H1 (cell line): ENCODE measurements at regions not wholly inside any gene's neighbourhood (a gene's known extent, or its start where the extent isn't known, plus 50 kb on each side); places are given as distances from the start of the nearest gene placed in this dataset.

Source experiments
- CTCF ChIA-PET: fragments of 300-600 bp; sonication (Branson Sonifier 250); formaldehyde crosslinking; loops from one replicate; lab custom pipeline; 2021; ENCODE audit not compliant: partially characterized antibody; lab: Charles Lee
- POLR2A ChIA-PET: fragments of 300-600 bp; sonication (Branson Sonifier 250); formaldehyde crosslinking; loops from one replicate; lab custom pipeline; 2021; ENCODE audit warnings: inconsistent platforms; ENCODE audit not compliant: partially characterized antibody; lab: Charles Lee
- DNase-seq, 2 experiments: peaks; one replicate each; pipeline versions ENCODE4 v3.0.0 to v3.0.0-alpha.2; 2010 to 2022; ENCODE audit warnings: low spot score in 2 of 2, low read depth in 1 of 2, mixed read lengths in 1 of 2
- FAIRE-seq: peaks from 2 replicates; lab custom pipeline; 2011; peaks lifted over from hg19 to GRCh38; lab: Jason Lieb, UNC
- H2AFZ ChIP-seq: 2 replicates; pipeline ENCODE4 v1.8.1; 2012; ENCODE audit warnings: low read length, inconsistent platforms
- H2AK5ac ChIP-seq: 2 replicates; pipeline ENCODE4 v1.6.1; 2013; ENCODE audit warnings: low read depth, low read length
- H2BK120ac ChIP-seq: replicated peaks from 2 replicates; pipeline ENCODE3; 2013; ENCODE audit warnings: low read depth, low read length, inconsistent platforms
- H2BK12ac ChIP-seq: 2 replicates; pipeline ENCODE4 v1.6.1; 2013; ENCODE audit warnings: low read depth, low read length
- H2BK15ac ChIP-seq: 2 replicates; pipeline ENCODE4 v1.6.1; 2013; ENCODE audit warnings: low read length
- H2BK20ac ChIP-seq: 2 replicates; pipeline ENCODE4 v1.6.1; 2013; ENCODE audit warnings: low read length
- H2BK5ac ChIP-seq: 2 replicates; pipeline ENCODE4 v1.6.1; 2013; ENCODE audit warnings: low read depth, low read length
- H3K14ac ChIP-seq: 2 replicates; pipeline ENCODE4 v1.6.1; 2013; ENCODE audit warnings: inconsistent platforms; ENCODE audit not compliant: insufficient read length
- H3K18ac ChIP-seq: 2 replicates; pipeline ENCODE4 v1.6.1; 2013; ENCODE audit warnings: low read length; ENCODE audit errors: extremely low read depth
- H3K23ac ChIP-seq: 2 replicates; pipeline ENCODE4 v1.6.1; 2013; ENCODE audit warnings: inconsistent platforms; ENCODE audit not compliant: insufficient read length
- H3K23me2 ChIP-seq: 2 replicates; pipeline ENCODE4 v1.6.1; 2013; ENCODE audit warnings: low read depth, low read length
- H3K27ac ChIP-seq: 2 replicates; pipeline ENCODE4 v1.6.1; 2011; ENCODE audit warnings: low read depth, low read length, inconsistent platforms
- H3K27me3 ChIP-seq, 4 experiments: replicated peaks in 1 of 4; 1 replicate in 1 of 4; 2 replicates in 3 of 4; pipeline versions ENCODE4 v1.6.1 to v1.8.1; 2011 to 2013; ENCODE audit warnings: low read length in 3 of 4, mild to moderate bottlenecking in 3 of 4, inconsistent platforms in 2 of 4, mixed read lengths in 2 of 4, moderate library complexity in 1 of 4; ENCODE audit not compliant: control insufficient read depth in 3 of 4, insufficient read depth in 3 of 4; ENCODE audit errors: extremely low read depth in 1 of 4
- H3K36me3 ChIP-seq, 4 experiments: 2 replicates each; pipeline versions ENCODE4 v1.6.1 to v1.8.1; 2011 to 2013; ENCODE audit warnings: mild to moderate bottlenecking in 4 of 4, low read length in 3 of 4, moderate library complexity in 2 of 4, control low read depth in 1 of 4, inconsistent platforms in 1 of 4; ENCODE audit not compliant: insufficient read depth in 4 of 4, control insufficient read depth in 2 of 4
- H3K4ac ChIP-seq: replicated peaks from 2 replicates; pipeline ENCODE3; 2013; ENCODE audit warnings: low read length, low read depth, mixed read lengths, inconsistent platforms; ENCODE audit not compliant: insufficient read length
- H3K4me1 ChIP-seq, 4 experiments: replicated peaks in 1 of 4; 1 replicate in 1 of 4; 2 replicates in 3 of 4; pipeline versions ENCODE4 v1.6.1 to v1.8.1; 2011 to 2013; ENCODE audit warnings: low read length in 3 of 4, inconsistent platforms in 2 of 4, mixed read lengths in 1 of 4; ENCODE audit not compliant: insufficient read depth in 4 of 4, control insufficient read depth in 3 of 4
- H3K4me2 ChIP-seq, 2 experiments: 2 replicates each; pipeline versions ENCODE4 v1.6.1 to v1.8.1; 2011 to 2013; ENCODE audit warnings: low read depth in 2 of 2, low read length in 2 of 2, control low read depth in 1 of 2, inconsistent platforms in 1 of 2, mild to moderate bottlenecking in 1 of 2; ENCODE audit not compliant: insufficient read depth in 1 of 2
- H3K4me3 ChIP-seq, 4 experiments: fragments of 200-600, 300-600 bp in 1 of 4; sonication (generic), shearing (Covaris generic), sonication (Bioruptor Twin) in 1 of 4; 2 replicates each; pipeline versions ENCODE4 v1.5.1 to v1.8.1; 2011 to 2016; ENCODE audit warnings: low read length in 4 of 4, low read depth in 3 of 4, control low read depth in 2 of 4, inconsistent platforms in 2 of 4, mild to moderate bottlenecking in 2 of 4, mixed read lengths in 1 of 4, moderate library complexity in 1 of 4; ENCODE audit not compliant: insufficient read depth in 2 of 4; ENCODE audit errors: extremely low read depth in 1 of 4
- H3K56ac ChIP-seq: replicated peaks from 2 replicates; pipeline ENCODE3; 2013; ENCODE audit warnings: low read depth, mild to moderate bottlenecking, mixed read lengths, low read length, inconsistent platforms; ENCODE audit not compliant: insufficient read length
- H3K79me1 ChIP-seq: 2 replicates; pipeline ENCODE4 v1.6.1; 2013; ENCODE audit warnings: low read depth, low read length, control low read depth
- H3K79me2 ChIP-seq, 2 experiments: 2 replicates each; pipeline versions ENCODE4 v1.6.1 to v1.8.1; 2012 to 2013; ENCODE audit warnings: low read length in 2 of 2, mild to moderate bottlenecking in 2 of 2, inconsistent platforms in 1 of 2; ENCODE audit not compliant: insufficient read depth in 2 of 2, control insufficient read depth in 1 of 2
- H3K9ac ChIP-seq, 4 experiments: replicated peaks in 1 of 4; 1 replicate in 1 of 4; 2 replicates in 3 of 4; pipeline versions ENCODE4 v1.6.1 to v1.8.1; 2011 to 2013; ENCODE audit warnings: low read depth in 3 of 4, low read length in 3 of 4, control low read depth in 2 of 4, mild to moderate bottlenecking in 2 of 4, moderate library complexity in 2 of 4, inconsistent platforms in 1 of 4; ENCODE audit errors: extremely low read depth in 1 of 4
- H3K9me3 ChIP-seq, 2 experiments: 2 replicates each; pipeline versions ENCODE4 v1.6.1 to v1.8.1; 2012 to 2013; ENCODE audit warnings: mild to moderate bottlenecking in 2 of 2, moderate library complexity in 2 of 2, control low read depth in 1 of 2, inconsistent platforms in 1 of 2, low read depth in 1 of 2, low read length in 1 of 2, mixed read lengths in 1 of 2; ENCODE audit not compliant: insufficient read depth in 2 of 2
- H4K20me1 ChIP-seq, 2 experiments: replicated peaks in 1 of 2; 2 replicates each; pipeline versions ENCODE3 to v1.8.1; 2011 to 2013; ENCODE audit warnings: inconsistent platforms in 2 of 2, low read length in 2 of 2, mild to moderate bottlenecking in 1 of 2; ENCODE audit not compliant: insufficient read depth in 2 of 2, control insufficient read depth in 1 of 2
- H4K5ac ChIP-seq: 2 replicates; pipeline ENCODE4 v1.6.1; 2013; ENCODE audit warnings: low read length, low read depth, mixed read lengths, inconsistent platforms; ENCODE audit not compliant: insufficient read length
- H4K8ac ChIP-seq: 2 replicates; pipeline ENCODE4 v1.8.0; 2013; ENCODE audit warnings: mild to moderate bottlenecking, moderate library complexity, low read length, inconsistent platforms; ENCODE audit not compliant: insufficient read depth; ENCODE audit errors: extremely low read depth
- H4K91ac ChIP-seq: replicated peaks from 2 replicates; pipeline ENCODE3; 2013; ENCODE audit warnings: low read length, mixed read lengths, inconsistent platforms; ENCODE audit not compliant: insufficient read length
- CHD2 ChIP-seq: IDR thresholded peaks from 2 replicates; pipeline ENCODE4 v1.6.1; 2012; ENCODE audit warnings: low read length, improper control_type of control experiment
- KDM4A ChIP-seq: IDR thresholded peaks from one replicate; pipeline ENCODE4 v1.7.1; 2012; ENCODE audit warnings: low read depth, mild to moderate bottlenecking, moderate library complexity, low read length, inconsistent platforms; ENCODE audit not compliant: severe bottlenecking
- KDM5A ChIP-seq: fragments of 200-600 bp; IDR thresholded peaks from 2 replicates; pipeline ENCODE4 v1.7.1; 2012; ENCODE audit warnings: mild to moderate bottlenecking, low read length, inconsistent platforms, mixed read lengths
- SIRT6 ChIP-seq: IDR thresholded peaks from one replicate; pipeline ENCODE4 v1.7.1; 2012; ENCODE audit warnings: low read length, inconsistent platforms
- SP2 ChIP-seq: IDR thresholded peaks from 2 replicates; pipeline ENCODE4 v1.6.1; 2012; ENCODE audit warnings: mild to moderate bottlenecking, low read length, inconsistent platforms
- TAF7 ChIP-seq: optimal IDR thresholded peaks from 2 replicates; pipeline ENCODE3; 2011; ENCODE audit warnings: low read depth, mild to moderate bottlenecking, inconsistent platforms, low read length, moderate library complexity, borderline replicate concordance
- WGBS, 2 experiments: shearing (Covaris generic) in 1 of 2; methylation state at CpG; one replicate each; pipeline versions ENCODE4 v1.1.6 to v1.1.7; 2013 to 2015; ENCODE audit warnings: low lambda C conversion rate in 2 of 2, mixed read lengths in 2 of 2, inconsistent platforms in 1 of 2, low coverage in 1 of 2, missing lambda C conversion rate in 1 of 2; ENCODE audit not compliant: insufficient replicate concordance in 2 of 2, insufficient coverage in 1 of 2, insufficient read length in 1 of 2; ENCODE audit errors: extremely low coverage in 1 of 2, missing lambda C conversion rate in 1 of 2; 5-methylcytosine and 5-hydroxymethylcytosine counted together

DNA sequence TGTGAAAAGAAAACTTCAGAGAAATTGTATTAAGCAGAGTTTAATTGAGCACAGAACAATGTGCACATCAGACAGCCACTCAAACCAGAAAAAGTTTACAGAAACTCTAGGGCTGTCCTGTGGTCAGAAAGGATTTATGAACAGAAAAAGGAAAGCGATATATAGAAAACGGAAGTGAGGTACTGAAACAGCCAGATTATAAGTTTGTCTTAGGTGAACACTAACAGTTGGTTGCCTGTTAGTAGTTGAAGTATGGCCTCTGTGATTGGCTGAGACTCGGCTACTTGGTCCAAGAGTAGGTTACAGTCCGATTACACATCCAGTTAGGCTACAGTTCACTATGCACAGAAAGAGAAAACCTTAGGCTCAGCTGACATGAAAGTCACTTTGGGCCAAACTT lies 1232.5 kb upstream of the RAG2 start:
- no peaks in the 10 kb centered on the region for H3K23me2 ChIP-seq

More for the DNA sequence above, 1232.5 kb upstream of the RAG2 start:
- Histone ChIP-seq H4K5ac (no peak overlapping the region), H3K4me1 (no peaks in the 10 kb centered on the region), H2AFZ (no peak overlapping the region), H3K36me3 (no peaks in the 10 kb centered on the region), H3K27ac (no peak overlapping the region), H3K23ac (no peak overlapping the region), H3K9me3 (no peaks in the 10 kb centered on the region), H3K4ac (no peak overlapping the region), H3K14ac (no peak overlapping the region), H2AK5ac (no peak overlapping the region), H3K9ac (no peak overlapping the region), H3K18ac (no peak overlapping the region), H3K27me3 (no peaks in the 10 kb centered on the region), H2BK20ac (no peak overlapping the region), H4K8ac (no peak overlapping the region), H4K91ac (no peak overlapping the region), H2BK12ac (no peak overlapping the region), H3K79me2 (no peaks in the 10 kb centered on the region), H3K4me3 (no peak overlapping the region), H2BK120ac (no peak overlapping the region), H3K56ac (no peak overlapping the region), H3K4me2 (no peak overlapping the region), H2BK15ac (no peak overlapping the region), H3K79me1 (no peaks in the 10 kb centered on the region), H4K20me1 (no peaks in the 10 kb centered on the region), H2BK5ac (no peak overlapping the region)
- CTCF ChIA-PET: no interaction called here
- FAIRE-seq (no peak), DNase-seq (no peak)
- TF ChIP-seq SP2 (no peak), SIRT6 (no peak), KDM5A (no peak), TAF7 (no peak), CHD2 (no peak), KDM4A (no peak)
- POLR2A ChIA-PET: no interaction called here
- WGBS, 2 experiments: 88% methylated on average over 4 of the region's 4 CpGs; no CpG with 5 or more reads in 1 of the 2 experiments
